IMR-90 (cell line): ENCODE measurements at regions not wholly inside any gene's neighbourhood (a gene's known extent, or its start where the extent isn't known, plus 50 kb on each side); places are given as distances from the start of the nearest gene placed in this dataset.

Experiments
- ATAC-seq: fragments of 200-7000 bp; cut with Tn5 transposase; 2 replicates; pipeline ENCODE4 v1.9.1; 2020; ENCODE audit warnings: low read depth, mild to moderate bottlenecking, moderate library complexity
- BruUV-seq: library from RNA; stranded (reverse); fragments of 400-500 nt; replicated peaks from 2 replicates; lab custom pipeline; 2021; lab: Mats Ljungman, UMichigan
- CTCF ChIA-PET: fragments of 300-600 bp; formaldehyde crosslinking; extraction: SDS; loops from one replicate; lab custom pipeline; 2021; ENCODE audit warnings: antibody characterized with exemption; lab: Yijun Ruan, JAX
- POLR2A ChIA-PET: fragments of 300-600 bp; sonication (Branson Sonifier 250); formaldehyde crosslinking; loops from one replicate; lab custom pipeline; 2022; ENCODE audit warnings: antibody characterized with exemption; ENCODE audit not compliant: unreplicated experiment; lab: Charles Lee
- DNase-seq: peaks from one replicate; pipeline ENCODE4 v3.0.0; 2013
- H2AFZ ChIP-seq: replicated peaks from 2 replicates; pipeline ENCODE3; 2013; ENCODE audit warnings: low read length, mild to moderate bottlenecking; ENCODE audit not compliant: poor library complexity
- H2AK5ac ChIP-seq: 2 replicates; pipeline ENCODE4 v1.6.1; 2013; ENCODE audit warnings: low read depth, low read length, inconsistent platforms
- H2AK9ac ChIP-seq: replicated peaks from 2 replicates; pipeline ENCODE3; 2013; ENCODE audit warnings: mild to moderate bottlenecking, low read depth, low read length, moderate library complexity; ENCODE audit not compliant: poor library complexity
- H2BK120ac ChIP-seq: 2 replicates; pipeline ENCODE4 v1.6.1; 2013; ENCODE audit warnings: low read depth, low read length, inconsistent platforms
- H2BK15ac ChIP-seq: 3 replicates; pipeline ENCODE4 v1.6.1; 2013; ENCODE audit warnings: low read depth, low read length, inconsistent platforms
- H2BK20ac ChIP-seq: 2 replicates; pipeline ENCODE4 v1.6.1; 2013; ENCODE audit warnings: low read depth, mild to moderate bottlenecking, inconsistent platforms, low read length, moderate library complexity
- H2BK5ac ChIP-seq: 2 replicates; pipeline ENCODE4 v1.6.1; 2013; ENCODE audit warnings: mild to moderate bottlenecking, low read depth, low read length, inconsistent platforms; ENCODE audit not compliant: poor library complexity, severe bottlenecking
- H3K14ac ChIP-seq: replicated peaks from 2 replicates; pipeline ENCODE4 v1.6.1; 2013; ENCODE audit warnings: low read depth, low read length, inconsistent platforms
- H3K18ac ChIP-seq: 2 replicates; pipeline ENCODE4 v1.6.1; 2013; ENCODE audit warnings: low read depth, low read length, control low read depth
- H3K23ac ChIP-seq: 2 replicates; pipeline ENCODE4 v1.6.1; 2013; ENCODE audit warnings: low read depth, low read length, inconsistent platforms
- H3K27ac ChIP-seq: 2 replicates; pipeline ENCODE4 v1.5.1; 2013; ENCODE audit warnings: mild to moderate bottlenecking, control low read depth, low read length; ENCODE audit not compliant: insufficient read depth
- H3K27me3 ChIP-seq: 2 replicates; pipeline ENCODE4 v1.6.1; 2013; ENCODE audit warnings: low read length; ENCODE audit not compliant: control insufficient read depth, insufficient read depth
- H3K36me3 ChIP-seq: 2 replicates; pipeline ENCODE4 v1.6.1; 2013; ENCODE audit warnings: low read length, mixed read lengths; ENCODE audit not compliant: control insufficient read depth, insufficient read depth
- H3K4ac ChIP-seq: 2 replicates; pipeline ENCODE4 v1.6.1; 2013; ENCODE audit warnings: low read depth, low read length, inconsistent platforms
- H3K4me1 ChIP-seq: 2 replicates; pipeline ENCODE4 v1.6.1; 2013; ENCODE audit warnings: low read length, mixed read lengths; ENCODE audit not compliant: control insufficient read depth, insufficient read depth
- H3K4me2 ChIP-seq: 2 replicates; pipeline ENCODE4 v1.6.1; 2013; ENCODE audit warnings: low read depth, mild to moderate bottlenecking, control low read depth, low read length, moderate library complexity
- H3K4me3 ChIP-seq: 2 replicates; pipeline ENCODE4 v1.5.1; 2013; ENCODE audit warnings: low read depth, mild to moderate bottlenecking, control low read depth, low read length, moderate library complexity; ENCODE audit not compliant: insufficient read depth
- H3K56ac ChIP-seq: 2 replicates; pipeline ENCODE4 v1.6.1; 2013; ENCODE audit warnings: low read length, inconsistent platforms; ENCODE audit not compliant: insufficient read depth; ENCODE audit errors: extremely low read depth
- H3K79me1 ChIP-seq, 2 experiments: 2 replicates each; pipeline ENCODE4 v1.6.1; 2013; ENCODE audit warnings: low read length in 2 of 2, inconsistent platforms in 1 of 2, low read depth in 1 of 2
- H3K9ac ChIP-seq: 2 replicates; pipeline ENCODE4 v1.6.1; 2013; ENCODE audit warnings: low read depth, low read length, control low read depth
- H3K9me1 ChIP-seq: 2 replicates; pipeline ENCODE4 v1.6.1; 2013; ENCODE audit warnings: low read length, inconsistent platforms; ENCODE audit not compliant: insufficient read depth
- H3K9me3 ChIP-seq: 2 replicates; pipeline ENCODE4 v1.6.1; 2013; ENCODE audit warnings: low read length; ENCODE audit not compliant: control insufficient read depth, insufficient read depth
- H4K20me1 ChIP-seq: 2 replicates; pipeline ENCODE4 v1.6.1; 2013; ENCODE audit warnings: low read length, inconsistent platforms; ENCODE audit not compliant: insufficient read depth
- H4K5ac ChIP-seq: 2 replicates; pipeline ENCODE4 v1.6.1; 2013; ENCODE audit warnings: mild to moderate bottlenecking, low read depth, low read length, control low read depth
- H4K8ac ChIP-seq, 2 experiments: 2 replicates each; pipeline ENCODE4 v1.6.1; 2013; ENCODE audit warnings: low read depth in 2 of 2, low read length in 2 of 2, control low read depth in 1 of 2, inconsistent platforms in 1 of 2
- H4K91ac ChIP-seq: 2 replicates; pipeline ENCODE4 v1.6.1; 2013; ENCODE audit warnings: low read depth, low read length, inconsistent platforms; ENCODE audit not compliant: insufficient read depth
- BHLHE40 ChIP-seq: fragments of 150-350 bp; IDR thresholded peaks from 2 replicates; pipeline ENCODE4 v1.6.1; 2016; ENCODE audit warnings: mild to moderate bottlenecking, low read depth, low read length
- CEBPB ChIP-seq: IDR thresholded peaks from 2 replicates; pipeline ENCODE4 v1.6.1; 2012; ENCODE audit warnings: low read depth, low read length, improper control_type of control experiment
- CHD1 ChIP-seq: IDR thresholded peaks from 2 replicates; pipeline ENCODE4 v1.6.1; 2012; ENCODE audit warnings: low read depth, low read length, improper control_type of control experiment
- FOS ChIP-seq: fragments of 150-350 bp; IDR thresholded peaks from 2 replicates; pipeline ENCODE4 v1.6.1; 2016; ENCODE audit warnings: low read depth, low read length
- MAFK ChIP-seq: IDR thresholded peaks from 2 replicates; pipeline ENCODE4 v1.6.1; 2012; ENCODE audit warnings: low read depth, low read length, improper control_type of control experiment
- MAZ ChIP-seq: IDR thresholded peaks from 2 replicates; pipeline ENCODE4 v1.6.1; 2012; ENCODE audit warnings: low read depth, mild to moderate bottlenecking, low read length, improper control_type of control experiment, moderate library complexity, borderline replicate concordance
- MXI1 ChIP-seq: IDR thresholded peaks from 2 replicates; pipeline ENCODE4 v1.6.1; 2012; ENCODE audit warnings: low read depth, mild to moderate bottlenecking, low read length, moderate library complexity, borderline replicate concordance
- NFE2L2 ChIP-seq: fragments of 150-350 bp; IDR thresholded peaks from 2 replicates; pipeline ENCODE4 v1.6.1; 2016; ENCODE audit warnings: low read depth, mild to moderate bottlenecking, low read length
- RAD21 ChIP-seq: IDR thresholded peaks from 2 replicates; pipeline ENCODE4 v1.6.1; 2012; ENCODE audit warnings: low read length, improper control_type of control experiment
- RFX5 ChIP-seq: IDR thresholded peaks from 2 replicates; pipeline ENCODE4 v1.8.0; 2012; ENCODE audit warnings: low read depth, mild to moderate bottlenecking, low read length, moderate library complexity
- SMC3 ChIP-seq: fragments of 150-350 bp; IDR thresholded peaks from 2 replicates; pipeline ENCODE4 v1.6.1; 2016; ENCODE audit warnings: low read depth, mild to moderate bottlenecking, antibody characterized with exemption, low read length, moderate library complexity
- WGBS, 2 experiments: methylation state at CpG; one replicate each; pipeline versions ENCODE4 v1.1.5 to v1.1.7; 2013; ENCODE audit warnings: missing lambda C conversion rate in 2 of 2; ENCODE audit not compliant: insufficient read length in 1 of 2; ENCODE audit errors: extremely low coverage in 2 of 2; 5-methylcytosine and 5-hydroxymethylcytosine counted together
- dilution Hi-C: fragments of 300-500 bp; cut with HindIII; formaldehyde crosslinking; loops from one replicate; pipeline ENCODE4 v1.14.3; 2018; ENCODE audit warnings: low sequenced_read_pairs; ENCODE audit not compliant: unreplicated experiment
- in situ Hi-C: fragments of 300-500 bp; cut with MboI; formaldehyde crosslinking; loops from 3 replicates; pipeline ENCODE4 v1.14.3; 2019; ENCODE audit warnings: low sequenced_read_pairs, inconsistent platforms, mixed read lengths
- intact Hi-C: fragments of 100-400 bp; cut with micrococcal nuclease; formaldehyde crosslinking; loops from 2 replicates; pipeline ENCODE4 v1.10.0; 2022
- TF ChIP-seq, protein P1 (sequence below): fragments of 150-350 bp; IDR thresholded peaks from 2 replicates; pipeline ENCODE4 v1.6.1; 2017; ENCODE audit warnings: mild to moderate bottlenecking, antibody characterized with exemption, low read length, low read depth
- TF ChIP-seq, protein P2 (sequence below): conservative IDR thresholded peaks from 2 replicates; pipeline ENCODE4 v1.5.1; 2012; ENCODE audit warnings: mild to moderate bottlenecking, low read depth, low read length, improper control_type of control experiment
- TF ChIP-seq, protein P3 (sequence below): fragments of 150-350 bp; IDR thresholded peaks from 2 replicates; pipeline ENCODE4 v1.6.1; 2016; ENCODE audit warnings: low read depth, mild to moderate bottlenecking, low read length, moderate library complexity, borderline replicate concordance

DNA sequence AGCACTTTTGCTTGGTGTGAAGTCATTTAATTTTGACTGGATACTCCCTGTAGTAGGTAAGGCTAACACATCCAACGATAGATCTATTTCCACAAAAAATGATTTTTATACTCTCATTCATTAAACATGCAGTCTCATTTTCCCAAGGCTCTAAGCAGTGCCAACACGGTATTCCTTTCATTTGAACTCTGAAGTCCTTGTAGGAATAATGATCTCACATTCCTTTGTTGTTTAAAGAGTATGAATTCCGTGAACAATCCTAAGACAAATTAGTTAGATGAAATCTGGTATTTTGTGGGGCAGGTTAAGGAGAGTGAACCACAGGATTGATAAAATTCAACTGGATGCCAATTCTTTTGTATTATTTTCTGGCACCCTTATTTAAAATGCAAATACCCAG, 66.6 kb downstream of the LACC1 start:
- Histone ChIP-seq H3K79me1 (no peaks in the 10 kb centered on the region), H3K4me2 (no peak overlapping the region), H3K36me3 (no peaks in the 10 kb centered on the region), H2BK15ac (no peak overlapping the region), H2AK5ac (no peak overlapping the region), H2AK9ac (no peak overlapping the region), H3K9ac (no peak overlapping the region), H4K20me1 (no peaks in the 10 kb centered on the region), H3K27ac (no peak overlapping the region), H3K9me1 (0 out of 2 replicates have a peak, but pooled peaks cover 2% of the 10 kb centered on the region), H3K4me1 (no peaks in the 10 kb centered on the region), H3K27me3 (peaks cover 17% of the 10 kb centered on the region), H4K91ac (no peak overlapping the region), H3K56ac (no peak overlapping the region), H3K18ac (no peak overlapping the region), H4K8ac (no peak overlapping the region), H3K14ac (no peak overlapping the region), H3K4me3 (no peak overlapping the region), H2AFZ (no peak overlapping the region), H4K5ac (no peak overlapping the region), H3K9me3 (peaks cover 2% of the 10 kb centered on the region; the same call in 1 of the 2 replicates), H3K23ac (no peak overlapping the region), H2BK120ac (no peak overlapping the region), H3K4ac (no peak overlapping the region), H2BK20ac (no peak overlapping the region), H2BK5ac (no peak overlapping the region)
- TF ChIP-seq MAZ (no peak), CEBPB (no peak), RFX5 (no peak), MXI1 (no peak), SMC3 (no peak), FOS (no peak), RAD21 (no peak), MAFK (no peak), BHLHE40 (no peak), NFE2L2 (no peak), CHD1 (no peak)
- TF ChIP-seq, protein P1, sequence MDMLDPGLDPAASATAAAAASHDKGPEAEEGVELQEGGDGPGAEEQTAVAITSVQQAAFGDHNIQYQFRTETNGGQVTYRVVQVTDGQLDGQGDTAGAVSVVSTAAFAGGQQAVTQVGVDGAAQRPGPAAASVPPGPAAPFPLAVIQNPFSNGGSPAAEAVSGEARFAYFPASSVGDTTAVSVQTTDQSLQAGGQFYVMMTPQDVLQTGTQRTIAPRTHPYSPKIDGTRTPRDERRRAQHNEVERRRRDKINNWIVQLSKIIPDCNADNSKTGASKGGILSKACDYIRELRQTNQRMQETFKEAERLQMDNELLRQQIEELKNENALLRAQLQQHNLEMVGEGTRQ = no peak
- TF ChIP-seq, protein P2, sequence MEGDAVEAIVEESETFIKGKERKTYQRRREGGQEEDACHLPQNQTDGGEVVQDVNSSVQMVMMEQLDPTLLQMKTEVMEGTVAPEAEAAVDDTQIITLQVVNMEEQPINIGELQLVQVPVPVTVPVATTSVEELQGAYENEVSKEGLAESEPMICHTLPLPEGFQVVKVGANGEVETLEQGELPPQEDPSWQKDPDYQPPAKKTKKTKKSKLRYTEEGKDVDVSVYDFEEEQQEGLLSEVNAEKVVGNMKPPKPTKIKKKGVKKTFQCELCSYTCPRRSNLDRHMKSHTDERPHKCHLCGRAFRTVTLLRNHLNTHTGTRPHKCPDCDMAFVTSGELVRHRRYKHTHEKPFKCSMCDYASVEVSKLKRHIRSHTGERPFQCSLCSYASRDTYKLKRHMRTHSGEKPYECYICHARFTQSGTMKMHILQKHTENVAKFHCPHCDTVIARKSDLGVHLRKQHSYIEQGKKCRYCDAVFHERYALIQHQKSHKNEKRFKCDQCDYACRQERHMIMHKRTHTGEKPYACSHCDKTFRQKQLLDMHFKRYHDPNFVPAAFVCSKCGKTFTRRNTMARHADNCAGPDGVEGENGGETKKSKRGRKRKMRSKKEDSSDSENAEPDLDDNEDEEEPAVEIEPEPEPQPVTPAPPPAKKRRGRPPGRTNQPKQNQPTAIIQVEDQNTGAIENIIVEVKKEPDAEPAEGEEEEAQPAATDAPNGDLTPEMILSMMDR = no peak
- TF ChIP-seq, protein P3, sequence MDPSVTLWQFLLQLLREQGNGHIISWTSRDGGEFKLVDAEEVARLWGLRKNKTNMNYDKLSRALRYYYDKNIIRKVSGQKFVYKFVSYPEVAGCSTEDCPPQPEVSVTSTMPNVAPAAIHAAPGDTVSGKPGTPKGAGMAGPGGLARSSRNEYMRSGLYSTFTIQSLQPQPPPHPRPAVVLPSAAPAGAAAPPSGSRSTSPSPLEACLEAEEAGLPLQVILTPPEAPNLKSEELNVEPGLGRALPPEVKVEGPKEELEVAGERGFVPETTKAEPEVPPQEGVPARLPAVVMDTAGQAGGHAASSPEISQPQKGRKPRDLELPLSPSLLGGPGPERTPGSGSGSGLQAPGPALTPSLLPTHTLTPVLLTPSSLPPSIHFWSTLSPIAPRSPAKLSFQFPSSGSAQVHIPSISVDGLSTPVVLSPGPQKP = no peak
- BruUV-seq = no TSS peak
- no CpG with 5 or more reads among the region's 3 CpGs for WGBS, 2 experiments
- ATAC-seq (no peak), DNase-seq (no peak)
- ChIA-PET POLR2A (no interaction called here), CTCF (no interaction called here)
- in situ Hi-C loops (no loop called here), dilution Hi-C loops (no loop called here), intact Hi-C loops (no loop called here)
